Neural cell (in vitro differentiated cells): ENCODE measurements at regions not wholly inside any gene's neighbourhood (a gene's known extent, or its start where the extent isn't known, plus 50 kb on each side); places are given as distances from the start of the nearest gene placed in this dataset.

Experiments used
- H2AFZ ChIP-seq: fragments of 200-600, 300-800 bp; sonication (generic), shearing (Covaris generic); 2 replicates; pipeline ENCODE4 v1.6.0; 2014; ENCODE audit warnings: low read depth, mild to moderate bottlenecking, antibody characterized with exemption, low read length, moderate library complexity
- H3F3A ChIP-seq: fragments of 200-600 bp; shearing (Covaris generic); 2 replicates; pipeline ENCODE4 v1.6.1; 2016; ENCODE audit warnings: mild to moderate bottlenecking, moderate library complexity, mixed read lengths, antibody characterized with exemption, low read length; ENCODE audit not compliant: insufficient read depth, poor library complexity, severe bottlenecking
- H3K27ac ChIP-seq: fragments of 200-600, 300-800 bp; sonication (generic), shearing (Covaris generic); 2 replicates; pipeline ENCODE4 v1.5.1; 2014; ENCODE audit warnings: mild to moderate bottlenecking, low read length, moderate library complexity
- H3K27me3 ChIP-seq: fragments of 300-800, 200-600 bp; sonication (generic), shearing (Covaris generic); 2 replicates; pipeline ENCODE4 v1.6.0; 2014; ENCODE audit warnings: mild to moderate bottlenecking, low read depth, low read length, moderate library complexity; ENCODE audit not compliant: insufficient read depth
- H3K36me3 ChIP-seq: fragments of 300-800, 200-600 bp; sonication (generic), shearing (Covaris generic); 2 replicates; pipeline ENCODE4 v1.5.1; 2014; ENCODE audit warnings: mild to moderate bottlenecking, antibody characterized with exemption, low read length, moderate library complexity; ENCODE audit not compliant: insufficient read depth
- H3K4me2 ChIP-seq: fragments of 300-800, 200-600 bp; sonication (generic), shearing (Covaris generic); 2 replicates; pipeline ENCODE4 v1.6.0; 2014; ENCODE audit warnings: mild to moderate bottlenecking, low read length
- H3K4me3 ChIP-seq: fragments of 300-800, 200-600 bp; sonication (generic), shearing (Covaris generic); 2 replicates; pipeline ENCODE4 v1.5.1; 2014; ENCODE audit warnings: mild to moderate bottlenecking, low read length, moderate library complexity
- H3K79me2 ChIP-seq: fragments of 200-600 bp; shearing (Covaris generic); replicated peaks from 2 replicates; pipeline ENCODE4 v1.6.0; 2014; ENCODE audit warnings: mild to moderate bottlenecking, low read length, moderate library complexity; ENCODE audit not compliant: insufficient read depth
- H3K9ac ChIP-seq: fragments of 300-800, 200-600 bp; sonication (generic), shearing (Covaris generic); 2 replicates; pipeline ENCODE4 v1.6.1; 2016; ENCODE audit warnings: mild to moderate bottlenecking, low read length, mixed read lengths
- H3K9me2 ChIP-seq: fragments of 200-600 bp; shearing (Covaris generic); 2 replicates; pipeline ENCODE4 v1.6.1; 2016; ENCODE audit warnings: mild to moderate bottlenecking, low read length, mixed read lengths; ENCODE audit not compliant: insufficient read depth
- H3K9me3 ChIP-seq: fragments of 200-600, 300-800 bp; sonication (generic), shearing (Covaris generic); 2 replicates; pipeline ENCODE4 v1.6.1; 2016; ENCODE audit warnings: mild to moderate bottlenecking, mixed run types, low read length, moderate library complexity, mixed read lengths
- H4K20me1 ChIP-seq: fragments of 200-600 bp; shearing (Covaris generic); 2 replicates; pipeline ENCODE4 v1.6.1; 2016; ENCODE audit warnings: mild to moderate bottlenecking, mixed run types; ENCODE audit not compliant: insufficient read depth
- EP300 ChIP-seq: fragments of 450-650 bp; conservative IDR thresholded peaks from 2 replicates; pipeline ENCODE4 v1.6.1; 2014; ENCODE audit warnings: antibody characterized with exemption, mild to moderate bottlenecking, moderate library complexity; ENCODE audit not compliant: poor library complexity, severe bottlenecking
- EZH2 ChIP-seq: fragments of 200-600, 300-800 bp; shearing (Covaris generic), sonication (generic); IDR thresholded peaks from 2 replicates; pipeline ENCODE4 v1.6.1; 2014; ENCODE audit warnings: antibody characterized with exemption, low read length, borderline replicate concordance, mild to moderate bottlenecking; ENCODE audit not compliant: insufficient read depth, poor library complexity, severe bottlenecking
- MXI1 ChIP-seq: fragments of 450-650 bp; conservative IDR thresholded peaks from 2 replicates; pipeline ENCODE4 v1.6.1; 2014; ENCODE audit warnings: antibody characterized with exemption, mild to moderate bottlenecking; ENCODE audit not compliant: poor library complexity, severe bottlenecking
- POLR2AphosphoS5 ChIP-seq: IDR thresholded peaks from 2 replicates; pipeline ENCODE4 v1.6.1; 2012
- RAD21 ChIP-seq: fragments of 450-650 bp; conservative IDR thresholded peaks from 2 replicates; pipeline ENCODE4 v1.6.1; 2014; ENCODE audit warnings: antibody characterized with exemption, mild to moderate bottlenecking, moderate library complexity
- SMC3 ChIP-seq: fragments of 450-650 bp; conservative IDR thresholded peaks from 2 replicates; pipeline ENCODE4 v1.6.1; 2014; ENCODE audit warnings: antibody characterized with exemption, mild to moderate bottlenecking, moderate library complexity; ENCODE audit not compliant: poor library complexity
- TAF1 ChIP-seq: IDR thresholded peaks from 2 replicates; pipeline ENCODE4 v1.6.1; 2012; ENCODE audit warnings: low read depth
- TF ChIP-seq, protein P1 (sequence below): IDR thresholded peaks from 2 replicates; pipeline ENCODE4 v1.6.1; 2012; ENCODE audit warnings: borderline replicate concordance
- TF ChIP-seq, protein P2 (sequence below): fragments of 450-650 bp; IDR thresholded peaks from 2 replicates; pipeline ENCODE4 v1.5.1; 2014; ENCODE audit warnings: antibody characterized with exemption, mild to moderate bottlenecking, moderate library complexity; ENCODE audit not compliant: poor library complexity, severe bottlenecking

DNA sequence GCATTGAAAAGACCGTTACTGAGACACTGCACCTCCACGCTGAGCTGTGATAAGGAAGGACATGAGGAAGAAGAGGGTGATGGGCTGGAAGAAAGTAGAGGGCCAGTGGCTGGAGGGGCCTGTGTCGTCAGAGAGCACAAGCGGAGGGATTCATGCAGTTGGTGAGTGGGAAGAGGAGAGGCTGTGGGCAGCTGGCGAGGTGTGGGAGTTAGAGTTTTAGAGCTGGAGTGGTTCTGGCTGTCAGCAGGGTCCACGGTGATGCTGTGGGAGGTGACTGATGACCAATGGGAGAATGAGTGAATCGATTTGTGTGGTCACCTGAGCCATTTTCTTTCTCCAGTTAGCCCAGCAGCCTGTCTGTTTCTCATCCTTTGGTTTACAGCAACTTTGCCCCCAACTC is 66.2 kb upstream of the SLC2A1 start:
- Histone ChIP-seq H3K4me3 (no peak overlapping the region), H3F3A (no peaks in the 10 kb centered on the region), H3K79me2 (no peaks in the 10 kb centered on the region), H3K9me2 (no peaks in the 10 kb centered on the region), H3K4me2 (no peak overlapping the region), H2AFZ (no peak overlapping the region), H3K27ac (no peak overlapping the region), H4K20me1 (no peaks in the 10 kb centered on the region), H3K9ac (no peak overlapping the region), H3K36me3 (no peaks in the 10 kb centered on the region), H3K27me3 (no peaks in the 10 kb centered on the region), H3K9me3 (no peaks in the 10 kb centered on the region)
- TF ChIP-seq MXI1 (no peak), EP300 (no peak), SMC3 (no peak), RAD21 (no peak), POLR2AphosphoS5 (no peak), TAF1 (no peak), EZH2 (no peak)
- TF ChIP-seq, protein P1, sequence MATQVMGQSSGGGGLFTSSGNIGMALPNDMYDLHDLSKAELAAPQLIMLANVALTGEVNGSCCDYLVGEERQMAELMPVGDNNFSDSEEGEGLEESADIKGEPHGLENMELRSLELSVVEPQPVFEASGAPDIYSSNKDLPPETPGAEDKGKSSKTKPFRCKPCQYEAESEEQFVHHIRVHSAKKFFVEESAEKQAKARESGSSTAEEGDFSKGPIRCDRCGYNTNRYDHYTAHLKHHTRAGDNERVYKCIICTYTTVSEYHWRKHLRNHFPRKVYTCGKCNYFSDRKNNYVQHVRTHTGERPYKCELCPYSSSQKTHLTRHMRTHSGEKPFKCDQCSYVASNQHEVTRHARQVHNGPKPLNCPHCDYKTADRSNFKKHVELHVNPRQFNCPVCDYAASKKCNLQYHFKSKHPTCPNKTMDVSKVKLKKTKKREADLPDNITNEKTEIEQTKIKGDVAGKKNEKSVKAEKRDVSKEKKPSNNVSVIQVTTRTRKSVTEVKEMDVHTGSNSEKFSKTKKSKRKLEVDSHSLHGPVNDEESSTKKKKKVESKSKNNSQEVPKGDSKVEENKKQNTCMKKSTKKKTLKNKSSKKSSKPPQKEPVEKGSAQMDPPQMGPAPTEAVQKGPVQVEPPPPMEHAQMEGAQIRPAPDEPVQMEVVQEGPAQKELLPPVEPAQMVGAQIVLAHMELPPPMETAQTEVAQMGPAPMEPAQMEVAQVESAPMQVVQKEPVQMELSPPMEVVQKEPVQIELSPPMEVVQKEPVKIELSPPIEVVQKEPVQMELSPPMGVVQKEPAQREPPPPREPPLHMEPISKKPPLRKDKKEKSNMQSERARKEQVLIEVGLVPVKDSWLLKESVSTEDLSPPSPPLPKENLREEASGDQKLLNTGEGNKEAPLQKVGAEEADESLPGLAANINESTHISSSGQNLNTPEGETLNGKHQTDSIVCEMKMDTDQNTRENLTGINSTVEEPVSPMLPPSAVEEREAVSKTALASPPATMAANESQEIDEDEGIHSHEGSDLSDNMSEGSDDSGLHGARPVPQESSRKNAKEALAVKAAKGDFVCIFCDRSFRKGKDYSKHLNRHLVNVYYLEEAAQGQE: no peak
- TF ChIP-seq, protein P2, sequence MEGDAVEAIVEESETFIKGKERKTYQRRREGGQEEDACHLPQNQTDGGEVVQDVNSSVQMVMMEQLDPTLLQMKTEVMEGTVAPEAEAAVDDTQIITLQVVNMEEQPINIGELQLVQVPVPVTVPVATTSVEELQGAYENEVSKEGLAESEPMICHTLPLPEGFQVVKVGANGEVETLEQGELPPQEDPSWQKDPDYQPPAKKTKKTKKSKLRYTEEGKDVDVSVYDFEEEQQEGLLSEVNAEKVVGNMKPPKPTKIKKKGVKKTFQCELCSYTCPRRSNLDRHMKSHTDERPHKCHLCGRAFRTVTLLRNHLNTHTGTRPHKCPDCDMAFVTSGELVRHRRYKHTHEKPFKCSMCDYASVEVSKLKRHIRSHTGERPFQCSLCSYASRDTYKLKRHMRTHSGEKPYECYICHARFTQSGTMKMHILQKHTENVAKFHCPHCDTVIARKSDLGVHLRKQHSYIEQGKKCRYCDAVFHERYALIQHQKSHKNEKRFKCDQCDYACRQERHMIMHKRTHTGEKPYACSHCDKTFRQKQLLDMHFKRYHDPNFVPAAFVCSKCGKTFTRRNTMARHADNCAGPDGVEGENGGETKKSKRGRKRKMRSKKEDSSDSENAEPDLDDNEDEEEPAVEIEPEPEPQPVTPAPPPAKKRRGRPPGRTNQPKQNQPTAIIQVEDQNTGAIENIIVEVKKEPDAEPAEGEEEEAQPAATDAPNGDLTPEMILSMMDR: no peak

DNA sequence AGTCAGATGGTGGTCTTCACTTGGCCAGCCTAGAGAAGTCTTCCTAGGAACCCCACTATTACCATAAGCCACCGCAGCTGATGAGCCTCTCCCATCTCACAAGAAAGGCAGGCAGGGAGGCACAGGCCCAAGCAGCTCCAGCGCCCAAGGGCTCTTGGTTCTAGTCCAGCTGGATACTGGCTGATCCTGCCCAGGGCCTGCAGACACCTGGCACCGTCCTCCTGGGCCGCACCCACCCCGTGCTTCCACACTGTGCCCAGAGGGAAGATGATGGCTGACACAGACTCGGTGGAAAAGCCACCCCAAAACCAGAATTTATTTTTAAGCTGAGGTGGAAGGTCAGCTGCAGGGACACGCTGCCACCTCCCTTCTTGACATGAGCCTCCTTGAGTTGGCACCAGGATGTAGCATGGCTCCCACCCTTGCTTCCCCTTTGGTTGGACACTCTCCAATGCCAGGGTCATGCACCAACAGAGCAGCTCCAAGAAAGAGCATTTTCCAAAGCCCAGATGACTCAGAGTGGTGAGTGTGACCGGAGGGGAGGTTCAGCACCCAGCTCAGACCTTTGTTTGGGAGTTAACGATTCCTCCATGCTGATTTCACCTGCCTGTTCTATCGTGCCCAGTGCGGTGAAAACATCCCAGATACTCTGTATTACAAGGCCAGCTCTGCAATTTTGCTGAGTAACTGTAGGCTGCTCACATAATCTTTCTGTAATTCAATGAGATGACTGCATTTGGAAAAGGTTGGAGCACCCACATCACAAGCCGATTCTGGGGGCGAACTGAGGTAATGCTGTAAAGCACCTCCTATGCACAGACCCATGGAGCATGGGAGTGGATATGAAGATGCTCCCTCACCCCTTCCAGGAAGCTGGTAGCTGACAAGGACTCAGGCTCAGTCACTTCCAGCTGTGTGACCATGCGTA is 63.1 kb upstream of the SLC2A1 start:
- Histone ChIP-seq H3K9me3 (no peaks in the 10 kb centered on the region), H3K36me3 (no peaks in the 10 kb centered on the region), H3K4me3 (no peak overlapping the region), H3K79me2 (no peaks in the 10 kb centered on the region), H3K4me2 (no peak overlapping the region), H3K9ac (no peak overlapping the region), H4K20me1 (no peaks in the 10 kb centered on the region), H3F3A (no peaks in the 10 kb centered on the region), H2AFZ (no peak overlapping the region), H3K9me2 (no peaks in the 10 kb centered on the region), H3K27me3 (no peaks in the 10 kb centered on the region), H3K27ac (no peak overlapping the region)
- TF ChIP-seq SMC3 (no peak), MXI1 (no peak), EP300 (no peak), RAD21 (no peak), TAF1 (no peak)
- TF ChIP-seq, protein P2: no peak
- TF ChIP-seq, protein P1: no peak
